ENCODE measurements at regions not wholly inside any gene's neighbourhood (a gene's known extent, or its start where the extent isn't known, plus 50 kb on each side); places are given as distances from the start of the nearest gene placed in this dataset.

DNA sequence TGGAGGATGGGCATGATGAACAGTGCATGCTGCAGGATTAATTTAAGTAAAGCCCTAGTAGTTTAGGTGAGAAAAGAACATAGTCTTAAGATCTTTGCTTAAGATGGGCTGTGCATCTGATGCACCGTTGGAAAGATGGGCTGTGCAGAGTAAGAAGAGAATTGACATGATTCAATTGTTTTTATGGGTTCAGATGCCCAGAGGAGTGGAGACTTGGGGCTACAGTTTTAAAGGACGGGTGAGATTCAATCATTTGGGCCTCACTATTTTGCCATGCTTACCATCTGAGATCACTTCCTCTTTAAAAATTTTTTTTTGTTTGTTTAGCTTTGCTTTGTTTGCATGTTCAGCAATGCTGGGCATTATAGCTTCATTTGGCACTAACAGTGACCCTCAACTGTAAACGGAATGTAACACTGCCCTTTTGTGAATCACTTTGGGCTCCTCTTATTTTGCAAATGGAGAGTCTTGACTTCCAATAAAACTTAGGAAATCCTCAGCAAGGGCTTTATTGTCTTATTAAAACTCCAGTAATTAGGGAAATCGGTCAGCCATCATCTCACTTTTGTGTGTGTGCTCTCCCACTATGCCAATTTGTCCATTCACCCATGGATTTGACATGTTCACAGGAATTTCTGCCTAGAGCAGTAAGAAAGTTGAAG, 216.1 kb upstream of the TLL1 start:
- DNase-seq (ENCODE audit: low spot score): no peak
- no peak overlapping the region for H3K4me3 Mint-ChIP-seq (ENCODE audit: unreplicated experiment)
- H3K27ac Mint-ChIP-seq (ENCODE audit: unreplicated experiment): no peak overlapping the region
- H3K4me1 Mint-ChIP-seq (ENCODE audit: unreplicated experiment): peaks cover 9% of the 10 kb centered on the region
- no peaks in the 10 kb centered on the region for H3K27me3 Mint-ChIP-seq (ENCODE audit: unreplicated experiment)
- TF ChIP-seq, protein P1, sequence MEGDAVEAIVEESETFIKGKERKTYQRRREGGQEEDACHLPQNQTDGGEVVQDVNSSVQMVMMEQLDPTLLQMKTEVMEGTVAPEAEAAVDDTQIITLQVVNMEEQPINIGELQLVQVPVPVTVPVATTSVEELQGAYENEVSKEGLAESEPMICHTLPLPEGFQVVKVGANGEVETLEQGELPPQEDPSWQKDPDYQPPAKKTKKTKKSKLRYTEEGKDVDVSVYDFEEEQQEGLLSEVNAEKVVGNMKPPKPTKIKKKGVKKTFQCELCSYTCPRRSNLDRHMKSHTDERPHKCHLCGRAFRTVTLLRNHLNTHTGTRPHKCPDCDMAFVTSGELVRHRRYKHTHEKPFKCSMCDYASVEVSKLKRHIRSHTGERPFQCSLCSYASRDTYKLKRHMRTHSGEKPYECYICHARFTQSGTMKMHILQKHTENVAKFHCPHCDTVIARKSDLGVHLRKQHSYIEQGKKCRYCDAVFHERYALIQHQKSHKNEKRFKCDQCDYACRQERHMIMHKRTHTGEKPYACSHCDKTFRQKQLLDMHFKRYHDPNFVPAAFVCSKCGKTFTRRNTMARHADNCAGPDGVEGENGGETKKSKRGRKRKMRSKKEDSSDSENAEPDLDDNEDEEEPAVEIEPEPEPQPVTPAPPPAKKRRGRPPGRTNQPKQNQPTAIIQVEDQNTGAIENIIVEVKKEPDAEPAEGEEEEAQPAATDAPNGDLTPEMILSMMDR (IDR thresholded peaks at IDR 0.05; ENCODE audit: unreplicated experiment): no peak
- H3K9me3 Mint-ChIP-seq (ENCODE audit: unreplicated experiment): no peaks in the 10 kb centered on the region
- H3K36me3 Mint-ChIP-seq (ENCODE audit: low read depth, unreplicated experiment): no peaks in the 10 kb centered on the region

DNA sequence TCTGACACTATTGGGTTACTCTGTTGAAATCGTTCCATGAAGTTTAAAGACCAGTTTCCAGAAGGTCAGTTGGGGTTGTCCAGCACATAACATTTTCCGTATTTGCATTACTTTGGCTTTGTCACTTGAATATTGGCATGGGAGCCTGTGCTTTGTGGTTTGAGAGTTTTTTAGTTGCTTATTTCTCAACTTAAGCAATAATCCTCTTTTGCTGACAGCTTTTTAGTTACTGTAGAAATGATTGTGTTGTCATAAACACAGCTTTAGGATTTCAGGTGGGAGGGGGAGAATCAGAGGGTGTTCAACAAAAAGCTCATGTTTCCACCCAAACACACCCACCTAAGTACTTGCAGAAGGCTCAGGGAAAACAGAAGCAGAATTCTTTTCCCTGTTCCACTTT, 210.7 kb upstream of the TLL1 start:
- Mint-ChIP-seq H3K4me1 (ENCODE audit: unreplicated experiment) (peaks cover 9% of the 10 kb centered on the region), H3K9me3 (ENCODE audit: unreplicated experiment) (no peaks in the 10 kb centered on the region), H3K36me3 (ENCODE audit: low read depth, unreplicated experiment) (no peaks in the 10 kb centered on the region), H3K27ac (ENCODE audit: unreplicated experiment) (no peak overlapping the region), H3K27me3 (ENCODE audit: unreplicated experiment) (no peaks in the 10 kb centered on the region), H3K4me3 (ENCODE audit: unreplicated experiment) (no peak overlapping the region)
- TF ChIP-seq, protein P1 (IDR thresholded peaks at IDR 0.05; ENCODE audit: unreplicated experiment): no peak
- DNase-seq (ENCODE audit: low spot score): no peak

DNA sequence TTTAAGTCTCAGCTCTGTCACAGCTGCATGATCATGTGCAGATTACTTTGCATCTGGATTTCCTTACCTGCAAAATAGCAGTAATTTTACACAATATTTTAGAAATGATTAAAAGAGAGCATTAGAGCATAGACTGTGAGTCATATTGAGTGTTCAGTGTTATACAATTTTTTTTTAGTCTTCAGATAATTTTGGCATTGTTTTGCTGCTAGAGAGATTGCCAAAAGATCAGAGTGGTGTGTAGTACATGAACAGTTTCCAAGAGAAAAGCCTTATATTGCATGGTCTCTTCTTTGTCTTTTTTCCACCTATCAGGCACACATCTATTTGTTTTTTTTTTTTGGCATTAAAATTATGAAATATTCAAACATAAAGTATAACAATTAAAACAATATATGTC, 209.6 kb upstream of the TLL1 start:
- Mint-ChIP-seq H3K27me3 (ENCODE audit: unreplicated experiment) (no peaks in the 10 kb centered on the region), H3K4me1 (ENCODE audit: unreplicated experiment) (peaks cover 10% of the 10 kb centered on the region), H3K9me3 (ENCODE audit: unreplicated experiment) (no peaks in the 10 kb centered on the region), H3K36me3 (ENCODE audit: low read depth, unreplicated experiment) (no peaks in the 10 kb centered on the region), H3K4me3 (ENCODE audit: unreplicated experiment) (no peak overlapping the region), H3K27ac (ENCODE audit: unreplicated experiment) (no peak overlapping the region)
- no peak for DNase-seq (ENCODE audit: low spot score)
- TF ChIP-seq, protein P1 (IDR thresholded peaks at IDR 0.05; ENCODE audit: unreplicated experiment): no peak

DNA sequence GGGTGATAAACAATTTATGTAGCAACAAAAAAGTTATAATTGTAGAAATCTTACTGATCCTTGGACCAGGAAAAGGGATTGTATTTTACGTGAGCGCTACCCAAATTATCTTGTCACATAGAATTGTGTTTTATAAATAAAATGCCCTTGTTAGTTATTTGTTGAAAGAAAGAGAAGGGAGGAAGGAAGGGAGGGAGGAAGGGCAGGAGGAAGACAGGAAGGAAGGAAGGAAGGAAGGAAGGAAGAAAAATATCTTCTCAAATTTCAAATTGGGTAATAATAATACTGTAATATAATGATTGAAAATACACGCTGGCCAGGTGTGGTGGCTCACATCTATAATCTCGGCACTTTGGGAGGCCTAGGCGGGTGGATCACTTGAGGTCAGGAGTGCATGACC, 206.2 kb upstream of the TLL1 start:
- Mint-ChIP-seq H3K27me3 (ENCODE audit: unreplicated experiment) (no peaks in the 10 kb centered on the region), H3K9me3 (ENCODE audit: unreplicated experiment) (no peaks in the 10 kb centered on the region), H3K4me3 (ENCODE audit: unreplicated experiment) (no peak overlapping the region), H3K27ac (ENCODE audit: unreplicated experiment) (no peak overlapping the region), H3K4me1 (ENCODE audit: unreplicated experiment) (peaks cover 16% of the 10 kb centered on the region), H3K36me3 (ENCODE audit: low read depth, unreplicated experiment) (no peaks in the 10 kb centered on the region)
- TF ChIP-seq, protein P1 (IDR thresholded peaks at IDR 0.05; ENCODE audit: unreplicated experiment): no peak
- no peak for DNase-seq (ENCODE audit: low spot score)

DNA sequence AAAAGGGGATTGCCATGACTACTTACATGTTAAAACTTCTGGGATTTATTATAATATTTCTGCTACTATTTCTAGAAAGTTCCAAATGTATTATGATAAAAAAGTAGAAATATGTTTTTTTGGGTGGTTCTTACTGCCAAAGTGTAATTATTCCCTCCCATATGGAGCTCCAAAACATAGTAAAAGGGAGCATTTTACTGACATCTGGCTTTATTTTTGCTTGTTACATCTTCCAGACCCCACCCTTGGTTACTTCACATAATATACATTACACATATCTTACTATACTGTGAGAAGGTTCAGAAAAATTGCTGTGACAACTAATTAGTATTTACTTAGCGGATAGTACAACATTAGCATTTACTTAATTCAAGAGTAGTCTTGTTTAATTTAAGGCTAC, 205.1 kb upstream of the TLL1 start:
- no peak overlapping the region for H3K4me3 Mint-ChIP-seq (ENCODE audit: unreplicated experiment)
- TF ChIP-seq, protein P1 (IDR thresholded peaks at IDR 0.05; ENCODE audit: unreplicated experiment): no peak
- no peaks in the 10 kb centered on the region for H3K9me3 Mint-ChIP-seq (ENCODE audit: unreplicated experiment)

More for the DNA sequence above, 205.1 kb upstream of the TLL1 start:
- Mint-ChIP-seq H3K27ac (ENCODE audit: unreplicated experiment) (no peak overlapping the region), H3K27me3 (ENCODE audit: unreplicated experiment) (no peaks in the 10 kb centered on the region), H3K4me1 (ENCODE audit: unreplicated experiment) (peaks cover 13% of the 10 kb centered on the region), H3K36me3 (ENCODE audit: low read depth, unreplicated experiment) (no peaks in the 10 kb centered on the region)
- no peak for DNase-seq (ENCODE audit: low spot score)

Data from endothelial cell (in vitro differentiated cells).